K562 (cell line): ENCODE measurements at regions not wholly inside any gene's neighbourhood (a gene's known extent, or its start where the extent isn't known, plus 50 kb on each side); places are given as distances from the start of the nearest gene placed in this dataset.

Experiments used
- HMG20B ChIP-seq: fragments of 250-450 bp; sonication (Bioruptor Pico); IDR thresholded peaks from 2 replicates; pipeline ENCODE4 v1.5.0; 2021; ENCODE audit warnings: mild to moderate bottlenecking
- KLF1 ChIP-seq: fragments of 450-650 bp; IDR thresholded peaks from 2 replicates; pipeline ENCODE4 v1.6.1; 2016; ENCODE audit warnings: missing genetic modification characterization, missing compliant biosample characterization
- POLR2A ChIP-seq: fragments of 450-650 bp; conservative IDR thresholded peaks from 2 replicates; pipeline ENCODE4 v1.6.1; 2016
- RBBP5 ChIP-seq: fragments of 200-600 bp; sonication (generic); IDR thresholded peaks from 2 replicates; pipeline ENCODE4 v1.6.1; 2012; ENCODE audit warnings: borderline replicate concordance, mild to moderate bottlenecking, low read length, control low read depth, inconsistent platforms; ENCODE audit not compliant: insufficient read depth, poor library complexity, severe bottlenecking
- SMAD3 ChIP-seq: fragments of 450-650 bp; formaldehyde crosslinking; conservative IDR thresholded peaks from 2 replicates; pipeline ENCODE4 v1.4.0; 2020; ENCODE audit warnings: mild to moderate bottlenecking
- TBP ChIP-seq: optimal IDR thresholded peaks from 2 replicates; pipeline ENCODE3; 2011; ENCODE audit warnings: low read depth, low read length, improper control_type of control experiment
- ZC3H11A ChIP-seq: IDR thresholded peaks from 2 replicates; pipeline ENCODE4 v1.6.1; 2012; ENCODE audit warnings: low read depth, low read length, improper control_type of control experiment
- ZNF589 ChIP-seq: fragments of 200-800 bp; sonication (Bioruptor generic); IDR thresholded peaks from 2 replicates; pipeline ENCODE4 v1.6.1; 2016; ENCODE audit warnings: low read depth, missing genetic modification characterization, missing compliant biosample characterization
- TF ChIP-seq, protein P1 (sequence below), 3 experiments: IDR thresholded peaks in 2 of 3; conservative IDR thresholded peaks in 1 of 3; 2 replicates each; pipeline ENCODE4 v1.5.1; 2011 to 2012; ENCODE audit warnings: low read length in 3 of 3, mild to moderate bottlenecking in 3 of 3, control low read depth in 2 of 3, improper control_type of control experiment in 1 of 3, inconsistent platforms in 1 of 3, low read depth in 1 of 3, mixed read lengths in 1 of 3, moderate library complexity in 1 of 3; ENCODE audit not compliant: insufficient read depth in 2 of 3

- TF ChIP-seq KLF1 (tag) (no peak), HMG20B (CRISPR knock-in tag) (no peak), SMAD3 (no peak), ZNF589 (CRISPR knock-in tag) (no peak), POLR2A (no peak), RBBP5 (no peak), ZC3H11A (no peak), TBP (no peak)
- TF ChIP-seq, protein P1, sequence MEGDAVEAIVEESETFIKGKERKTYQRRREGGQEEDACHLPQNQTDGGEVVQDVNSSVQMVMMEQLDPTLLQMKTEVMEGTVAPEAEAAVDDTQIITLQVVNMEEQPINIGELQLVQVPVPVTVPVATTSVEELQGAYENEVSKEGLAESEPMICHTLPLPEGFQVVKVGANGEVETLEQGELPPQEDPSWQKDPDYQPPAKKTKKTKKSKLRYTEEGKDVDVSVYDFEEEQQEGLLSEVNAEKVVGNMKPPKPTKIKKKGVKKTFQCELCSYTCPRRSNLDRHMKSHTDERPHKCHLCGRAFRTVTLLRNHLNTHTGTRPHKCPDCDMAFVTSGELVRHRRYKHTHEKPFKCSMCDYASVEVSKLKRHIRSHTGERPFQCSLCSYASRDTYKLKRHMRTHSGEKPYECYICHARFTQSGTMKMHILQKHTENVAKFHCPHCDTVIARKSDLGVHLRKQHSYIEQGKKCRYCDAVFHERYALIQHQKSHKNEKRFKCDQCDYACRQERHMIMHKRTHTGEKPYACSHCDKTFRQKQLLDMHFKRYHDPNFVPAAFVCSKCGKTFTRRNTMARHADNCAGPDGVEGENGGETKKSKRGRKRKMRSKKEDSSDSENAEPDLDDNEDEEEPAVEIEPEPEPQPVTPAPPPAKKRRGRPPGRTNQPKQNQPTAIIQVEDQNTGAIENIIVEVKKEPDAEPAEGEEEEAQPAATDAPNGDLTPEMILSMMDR (IDR thresholded peaks at IDR 0.05 in 2 of 3, conservative IDR thresholded peaks at IDR 0.05 in 1 of 3; ENCODE audit: insufficient read depth in 2 of 3, low read depth in 1 of 3, low read length in 3 of 3): no peak
These were observed 103.1 kb upstream of the FIGN start for GRCh38 chr2:163838890-163839289.
